Choroid plexus epithelial cell (primary cell): ENCODE measurements at regions not wholly inside any gene's neighbourhood (a gene's known extent, or its start where the extent isn't known, plus 50 kb on each side); places are given as distances from the start of the nearest gene placed in this dataset.
A peak's percentile ranks its signal among the peaks of the same experiment; 100 is the strongest.

ENCODE experiments used
- DNase-seq: peaks from one replicate; pipeline ENCODE4 v3.0.0-alpha.2; 2010; ENCODE audit warnings: low read depth
- H3K4me3 ChIP-seq: 2 replicates; pipeline ENCODE4 v1.5.1; 2011; ENCODE audit warnings: low read depth, mild to moderate bottlenecking, control low read depth, low read length, moderate library complexity
- TF ChIP-seq, protein P1 (sequence below): conservative IDR thresholded peaks from 2 replicates; pipeline ENCODE4 v1.5.1; 2011; ENCODE audit warnings: low read depth, mild to moderate bottlenecking, control low read depth, inconsistent platforms, low read length, moderate library complexity

DNA sequence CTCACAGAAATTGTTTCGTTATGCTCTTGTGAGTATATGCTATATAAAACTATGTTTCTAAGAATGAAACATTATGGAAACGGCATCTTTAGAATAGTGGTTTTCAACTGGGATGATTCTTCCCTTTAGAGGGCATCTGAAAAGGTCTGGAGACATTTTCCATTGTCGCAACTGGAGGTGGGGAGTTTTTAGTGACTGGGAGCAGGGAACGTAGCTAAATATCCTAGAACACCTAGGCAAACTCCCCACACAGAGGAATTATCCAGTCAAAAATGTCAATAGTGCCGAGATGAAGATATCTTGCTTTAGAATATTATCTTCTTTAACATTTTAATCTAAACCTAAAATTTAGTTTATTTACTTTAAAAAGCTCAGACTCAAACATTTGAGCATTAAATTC lies 486.1 kb upstream of the FOXG1 start:
- TF ChIP-seq, protein P1, sequence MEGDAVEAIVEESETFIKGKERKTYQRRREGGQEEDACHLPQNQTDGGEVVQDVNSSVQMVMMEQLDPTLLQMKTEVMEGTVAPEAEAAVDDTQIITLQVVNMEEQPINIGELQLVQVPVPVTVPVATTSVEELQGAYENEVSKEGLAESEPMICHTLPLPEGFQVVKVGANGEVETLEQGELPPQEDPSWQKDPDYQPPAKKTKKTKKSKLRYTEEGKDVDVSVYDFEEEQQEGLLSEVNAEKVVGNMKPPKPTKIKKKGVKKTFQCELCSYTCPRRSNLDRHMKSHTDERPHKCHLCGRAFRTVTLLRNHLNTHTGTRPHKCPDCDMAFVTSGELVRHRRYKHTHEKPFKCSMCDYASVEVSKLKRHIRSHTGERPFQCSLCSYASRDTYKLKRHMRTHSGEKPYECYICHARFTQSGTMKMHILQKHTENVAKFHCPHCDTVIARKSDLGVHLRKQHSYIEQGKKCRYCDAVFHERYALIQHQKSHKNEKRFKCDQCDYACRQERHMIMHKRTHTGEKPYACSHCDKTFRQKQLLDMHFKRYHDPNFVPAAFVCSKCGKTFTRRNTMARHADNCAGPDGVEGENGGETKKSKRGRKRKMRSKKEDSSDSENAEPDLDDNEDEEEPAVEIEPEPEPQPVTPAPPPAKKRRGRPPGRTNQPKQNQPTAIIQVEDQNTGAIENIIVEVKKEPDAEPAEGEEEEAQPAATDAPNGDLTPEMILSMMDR = no peak
- DNase-seq = no peak
- H3K4me3 ChIP-seq = no peak overlapping the region

DNA sequence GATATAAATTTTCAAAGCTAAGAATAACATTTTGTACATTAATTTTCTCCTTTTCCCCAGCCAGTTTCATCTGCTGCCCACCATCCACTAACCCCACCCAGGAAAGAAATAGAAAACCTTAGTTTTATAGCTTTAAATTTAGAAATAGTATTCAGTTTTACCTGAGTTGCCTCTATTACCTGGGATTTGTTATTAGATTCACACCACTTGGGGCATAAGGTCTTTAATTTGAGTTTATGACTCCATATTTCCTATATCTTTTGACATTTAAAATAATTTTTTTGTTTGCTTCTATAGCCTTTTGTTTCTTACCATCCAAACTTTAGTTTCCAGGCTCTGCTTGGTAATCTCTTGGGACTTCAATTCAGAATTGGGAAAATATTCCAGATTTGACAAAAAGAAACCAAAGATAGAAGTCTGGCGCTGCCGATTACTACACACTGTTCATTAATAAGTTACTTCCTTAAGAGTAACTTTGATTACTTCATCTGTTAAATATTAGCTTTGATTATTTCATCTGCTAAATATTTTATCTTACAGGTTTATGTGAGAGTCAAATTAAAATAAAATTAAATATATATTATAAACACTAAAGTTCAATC lies 485.5 kb upstream of the FOXG1 start:
- TF ChIP-seq, protein P1 = no peak
- no peak for DNase-seq
- no peak overlapping the region for H3K4me3 ChIP-seq

DNA sequence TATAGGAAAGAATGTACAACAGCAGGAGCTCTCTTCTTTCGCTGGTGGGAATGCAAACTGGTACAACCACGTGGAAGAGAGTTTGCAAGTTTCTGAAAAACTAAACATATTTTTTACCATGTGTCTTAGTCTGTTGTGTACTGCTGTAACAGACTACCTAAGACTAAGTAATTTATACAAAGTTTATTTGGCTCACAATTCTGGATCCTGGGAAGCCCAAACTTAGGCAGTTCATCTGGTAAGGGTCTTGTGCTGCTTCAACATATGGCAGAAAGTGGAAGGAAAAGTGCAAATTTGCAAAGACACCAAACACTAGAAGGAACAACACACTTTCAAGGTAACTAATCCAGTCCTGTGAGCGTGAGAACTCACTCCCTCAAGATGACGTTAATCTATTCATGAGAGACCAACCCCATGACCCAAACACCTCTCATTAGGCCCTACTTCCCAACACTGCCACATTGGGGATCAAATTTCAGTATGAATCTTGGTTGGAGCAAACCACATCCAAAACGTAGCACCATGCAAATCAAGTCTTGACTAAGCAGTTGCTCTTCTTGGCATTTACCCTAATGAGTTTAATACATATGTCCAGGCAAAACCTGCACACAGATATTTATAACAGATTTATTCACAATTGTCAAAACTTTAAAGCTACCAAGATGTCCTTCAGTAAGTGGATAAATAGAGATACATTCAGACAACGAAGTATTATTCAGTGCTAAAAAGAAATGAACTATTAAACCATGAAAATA lies 481.9 kb upstream of the FOXG1 start:
- no peak overlapping the region for H3K4me3 ChIP-seq
- no peak for DNase-seq
- TF ChIP-seq, protein P1 = no peak

DNA sequence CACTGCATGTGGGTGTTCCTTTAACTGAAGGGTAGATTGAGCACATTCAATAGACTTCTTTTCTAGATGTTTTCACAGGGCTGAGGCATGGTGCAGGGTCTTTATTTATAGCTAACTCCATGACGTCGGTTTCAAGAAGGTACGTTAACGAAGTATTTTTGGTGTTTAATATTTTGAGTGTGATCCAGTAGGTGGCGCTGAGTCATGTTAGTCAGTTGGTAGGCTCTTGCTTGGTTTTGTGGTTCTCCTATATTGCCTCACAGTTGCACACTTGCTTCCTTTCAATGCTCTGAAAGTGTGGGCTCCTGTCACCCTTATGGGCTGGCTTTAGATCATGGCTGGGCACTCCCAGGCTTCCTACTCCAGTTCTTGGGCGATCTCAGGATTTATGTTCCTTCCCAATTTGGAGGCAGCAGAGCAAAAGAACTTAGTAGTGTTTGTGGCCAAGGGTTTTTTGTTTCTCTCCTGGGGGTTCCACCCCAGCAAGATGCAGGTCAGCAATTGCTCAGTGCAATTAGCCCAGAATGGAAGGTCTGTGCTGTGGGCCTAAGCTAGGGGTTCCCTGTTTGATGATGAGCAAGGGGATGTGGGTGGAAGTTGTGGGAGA lies 471.6 kb upstream of the FOXG1 start:
- no peak overlapping the region for H3K4me3 ChIP-seq
- TF ChIP-seq, protein P1 = peak; percentile 69
- peak; percentile 87 for DNase-seq

DNA sequence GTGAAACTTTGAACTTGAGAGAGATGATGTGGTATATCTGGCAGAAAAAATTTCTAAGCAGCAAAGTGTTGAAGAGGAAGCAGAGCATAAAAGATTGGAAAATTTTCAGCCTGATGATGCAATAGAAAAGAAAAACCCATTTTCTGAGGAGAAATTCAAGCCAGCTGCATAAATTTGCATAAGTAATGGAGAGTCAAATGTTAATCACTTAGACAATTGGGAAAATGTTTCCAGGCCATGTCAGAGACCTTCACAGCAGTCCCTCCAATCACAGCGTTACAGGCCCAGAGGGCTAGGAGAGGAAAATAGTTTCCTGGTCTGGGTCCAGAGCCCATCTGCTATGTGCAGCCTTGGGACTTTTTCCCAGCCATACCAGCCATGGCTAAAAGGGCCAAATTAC lies 469.0 kb upstream of the FOXG1 start:
- H3K4me3 ChIP-seq = no peak overlapping the region
- TF ChIP-seq, protein P1 = no peak
- peak; percentile 33 for DNase-seq

DNA sequence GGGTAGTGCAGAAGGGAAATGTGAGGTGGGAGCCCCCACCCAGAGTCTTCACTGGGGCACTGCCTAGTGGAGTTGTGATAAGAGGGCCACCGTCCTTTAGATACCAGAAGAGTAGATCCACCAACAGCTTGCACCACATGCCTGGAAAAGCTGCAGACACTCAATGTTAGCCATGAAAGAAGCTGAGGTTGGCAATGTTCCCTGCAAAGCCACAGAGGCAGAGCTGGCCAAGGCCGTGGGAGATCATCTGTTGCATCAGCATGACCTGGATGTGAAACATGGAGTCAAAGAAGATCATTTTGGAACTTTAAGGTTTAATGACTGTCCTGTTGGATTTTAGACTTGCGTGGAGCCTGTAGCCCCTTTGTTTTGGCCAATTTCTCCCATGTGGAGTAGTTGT lies 468.4 kb upstream of the FOXG1 start:
- DNase-seq = peak; percentile 67
- TF ChIP-seq, protein P1 = no peak
- H3K4me3 ChIP-seq = no peak overlapping the region
